SK-N-SH (cell line): ENCODE measurements at regions not wholly inside any gene's neighbourhood (a gene's known extent, or its start where the extent isn't known, plus 50 kb on each side); places are given as distances from the start of the nearest gene placed in this dataset.

Source experiments
- EP300 ChIP-seq, 2 experiments: IDR thresholded peaks; 2 replicates each; pipeline versions ENCODE4 v1.4.0 to v1.6.1; 2012; ENCODE audit warnings: borderline replicate concordance in 1 of 2, low read depth in 1 of 2, low read length in 1 of 2
- EZH2phosphoT487 ChIP-seq: fragments of 200-600 bp; sonication (generic); IDR thresholded peaks from 2 replicates; pipeline ENCODE4 v1.6.1; 2017; ENCODE audit warnings: low read depth, mixed run types, mild to moderate bottlenecking, antibody characterized with exemption, moderate library complexity, borderline replicate concordance
- GABPA ChIP-seq: IDR thresholded peaks from 2 replicates; pipeline ENCODE4 v1.4.0; 2012; ENCODE audit warnings: low read depth, mild to moderate bottlenecking
- GATA2 ChIP-seq: sonication (generic); formaldehyde crosslinking; IDR thresholded peaks from 2 replicates; pipeline ENCODE4 v1.5.0; 2020; ENCODE audit warnings: mild to moderate bottlenecking, missing genetic modification reagents
- POLR2AphosphoS5 ChIP-seq: IDR thresholded peaks from 2 replicates; pipeline ENCODE4 v1.6.1; 2012; ENCODE audit warnings: low read depth, low read length
- RFX5 ChIP-seq: IDR thresholded peaks from 2 replicates; pipeline ENCODE4 v1.6.1; 2012; ENCODE audit warnings: mild to moderate bottlenecking, improper control_type of control experiment, low read length
- RXRA ChIP-seq: IDR thresholded peaks from 2 replicates; pipeline ENCODE4 v1.4.0; 2012; ENCODE audit warnings: low read depth, mild to moderate bottlenecking, borderline replicate concordance
- SIN3A ChIP-seq: IDR thresholded peaks from 2 replicates; pipeline ENCODE4 v1.6.1; 2012; ENCODE audit warnings: low read depth, mild to moderate bottlenecking, low read length, moderate library complexity, borderline replicate concordance
- TAF1 ChIP-seq: IDR thresholded peaks from 2 replicates; pipeline ENCODE4 v1.6.1; 2012; ENCODE audit warnings: low read depth, mild to moderate bottlenecking, low read length, moderate library complexity, borderline replicate concordance
- TEAD4 ChIP-seq: IDR thresholded peaks from 2 replicates; pipeline ENCODE4 v1.4.0; 2012; ENCODE audit warnings: mild to moderate bottlenecking, borderline replicate concordance; ENCODE audit not compliant: insufficient read depth
- USF2 ChIP-seq: fragments of 150-350 bp; IDR thresholded peaks from 2 replicates; pipeline ENCODE4 v1.6.1; 2017; ENCODE audit warnings: antibody characterized with exemption, low read length, low read depth, borderline replicate concordance
- YY1 ChIP-seq: IDR thresholded peaks from 2 replicates; pipeline ENCODE4 v1.4.0; 2012; ENCODE audit warnings: low read depth, mild to moderate bottlenecking
- TF ChIP-seq, protein P1 (sequence below): fragments of 200-600 bp; sonication (generic); IDR thresholded peaks from 2 replicates; pipeline ENCODE4 v1.6.1; 2017; ENCODE audit warnings: antibody characterized with exemption, mild to moderate bottlenecking, moderate library complexity

- TF ChIP-seq USF2 (no peak), YY1 (no peak), GATA2 (CRISPR knock-in tag) (no peak), POLR2AphosphoS5 (no peak), RXRA (no peak), EZH2phosphoT487 (no peak), EP300 (IDR thresholded peaks at IDR 0.05; ENCODE audit: borderline replicate concordance in 1 of 2, low read depth in 1 of 2, low read length in 1 of 2) (no peak), SIN3A (no peak), TAF1 (no peak), TEAD4 (no peak), GABPA (no peak), RFX5 (no peak)
- TF ChIP-seq, protein P1, sequence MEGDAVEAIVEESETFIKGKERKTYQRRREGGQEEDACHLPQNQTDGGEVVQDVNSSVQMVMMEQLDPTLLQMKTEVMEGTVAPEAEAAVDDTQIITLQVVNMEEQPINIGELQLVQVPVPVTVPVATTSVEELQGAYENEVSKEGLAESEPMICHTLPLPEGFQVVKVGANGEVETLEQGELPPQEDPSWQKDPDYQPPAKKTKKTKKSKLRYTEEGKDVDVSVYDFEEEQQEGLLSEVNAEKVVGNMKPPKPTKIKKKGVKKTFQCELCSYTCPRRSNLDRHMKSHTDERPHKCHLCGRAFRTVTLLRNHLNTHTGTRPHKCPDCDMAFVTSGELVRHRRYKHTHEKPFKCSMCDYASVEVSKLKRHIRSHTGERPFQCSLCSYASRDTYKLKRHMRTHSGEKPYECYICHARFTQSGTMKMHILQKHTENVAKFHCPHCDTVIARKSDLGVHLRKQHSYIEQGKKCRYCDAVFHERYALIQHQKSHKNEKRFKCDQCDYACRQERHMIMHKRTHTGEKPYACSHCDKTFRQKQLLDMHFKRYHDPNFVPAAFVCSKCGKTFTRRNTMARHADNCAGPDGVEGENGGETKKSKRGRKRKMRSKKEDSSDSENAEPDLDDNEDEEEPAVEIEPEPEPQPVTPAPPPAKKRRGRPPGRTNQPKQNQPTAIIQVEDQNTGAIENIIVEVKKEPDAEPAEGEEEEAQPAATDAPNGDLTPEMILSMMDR: no peak
These were observed 104.8 kb upstream of the ENPEP start for GRCh38 chr4:110371016-110371770.
